Common myeloid progenitor, CD34-positive (primary cell): ENCODE measurements at regions not wholly inside any gene's neighbourhood (a gene's known extent, or its start where the extent isn't known, plus 50 kb on each side); places are given as distances from the start of the nearest gene placed in this dataset.

Experiments
- CTCF ChIA-PET: fragments of 350-600 bp; sonication (Branson Sonifier 250); formaldehyde crosslinking; loops from one replicate; lab custom pipeline; 2021; ENCODE audit warnings: antibody characterized with exemption; lab: Charles Lee
- POLR2A ChIA-PET: fragments of 350-600 bp; sonication (Branson Sonifier 250); formaldehyde crosslinking; loops from one replicate; lab custom pipeline; 2021; ENCODE audit warnings: antibody characterized with exemption; lab: Charles Lee
- DNase-seq, 3 donors: peaks; one replicate each; pipeline versions ENCODE4 v3.0.0 to v3.0.0-alpha.2; 2013
- H3K27ac ChIP-seq, 2 experiments: 1 replicate in 1 of 2; 2 replicates in 1 of 2; pipeline ENCODE4 v1.7.0; 2013; ENCODE audit warnings: inconsistent platforms in 2 of 2, low read length in 2 of 2, mild to moderate bottlenecking in 2 of 2, low read depth in 1 of 2, moderate library complexity in 1 of 2; ENCODE audit not compliant: severe bottlenecking in 2 of 2, insufficient read depth in 1 of 2, poor library complexity in 1 of 2
- H3K27me3 ChIP-seq, 5 experiments: replicated peaks in 2 of 5; 1 replicate in 3 of 5; 2 replicates in 2 of 5; pipeline versions ENCODE4 v1.6.1 to v1.7.0; 2013; ENCODE audit warnings: low read length in 4 of 5, mild to moderate bottlenecking in 2 of 5, moderate library complexity in 2 of 5, inconsistent platforms in 1 of 5; ENCODE audit not compliant: insufficient read depth in 5 of 5, control insufficient read depth in 4 of 5
- H3K36me3 ChIP-seq, 4 experiments: 1 replicate in 2 of 4; 2 replicates in 2 of 4; pipeline versions ENCODE4 v1.6.1 to v1.7.0; 2013; ENCODE audit warnings: low read length in 3 of 4, control low read depth in 1 of 4, mild to moderate bottlenecking in 1 of 4; ENCODE audit not compliant: control insufficient read depth in 4 of 4, insufficient read depth in 4 of 4
- H3K4me1 ChIP-seq, 4 experiments: 1 replicate in 3 of 4; 2 replicates in 1 of 4; pipeline versions ENCODE4 v1.6.1 to v1.7.1; 2013; ENCODE audit warnings: low read length in 3 of 4, mild to moderate bottlenecking in 3 of 4, control low read depth in 1 of 4, inconsistent platforms in 1 of 4, moderate library complexity in 1 of 4; ENCODE audit not compliant: control insufficient read depth in 4 of 4, insufficient read depth in 4 of 4; ENCODE audit errors: control extremely low read depth in 1 of 4
- H3K4me3 ChIP-seq, 7 experiments: 1 replicate in 4 of 7; 2 replicates in 3 of 7; pipeline versions ENCODE4 v1.5.1 to v1.7.0; 2013; ENCODE audit warnings: mild to moderate bottlenecking in 7 of 7, low read length in 6 of 7, moderate library complexity in 6 of 7, inconsistent platforms in 2 of 7, low read depth in 2 of 7, control low read depth in 1 of 7; ENCODE audit not compliant: insufficient read depth in 4 of 7, control insufficient read depth in 1 of 7; ENCODE audit errors: extremely low read depth in 1 of 7
- H3K9me3 ChIP-seq, 5 experiments: 1 replicate in 4 of 5; 2 replicates in 1 of 5; pipeline versions ENCODE4 v1.6.1 to v1.7.1; 2013; ENCODE audit warnings: low read length in 4 of 5, mild to moderate bottlenecking in 2 of 5, inconsistent platforms in 1 of 5, low read depth in 1 of 5, moderate library complexity in 1 of 5; ENCODE audit not compliant: control insufficient read depth in 4 of 5, insufficient read depth in 2 of 5; ENCODE audit errors: control extremely low read depth in 1 of 5
- WGBS: methylation state at CpG from one replicate; pipeline ENCODE4 v1.1.5; 2013; ENCODE audit not compliant: insufficient coverage; 5-methylcytosine and 5-hydroxymethylcytosine counted together

- 83% methylated on average over 2 of the region's 3 CpGs for WGBS
- ChIA-PET CTCF (interaction anchor here (0.7 kb wide), 1 partner anchor 40 kb away, joined by 3 read pairs; no protein-coding TSS in a partner anchor), POLR2A (no interaction called here)
- Histone ChIP-seq H3K4me3 (no peak overlapping the region), H3K9me3 (peaks cover 2 to 10% (median 5%) of the 10 kb centered on the region in 5 experiments), H3K4me1 (no peaks in the 10 kb centered on the region), H3K27me3 (no peaks in the 10 kb centered on the region), H3K27ac (no peak overlapping the region), H3K36me3 (no peaks in the 10 kb centered on the region)
- DNase-seq: no peak
These were observed 162.7 kb downstream of the AKR1D1 start for GRCh38 chr7:138238734-138239659.

GRCh38 chr7:138243430-138243829 lies 167.2 kb downstream of the AKR1D1 start:
- Histone ChIP-seq H3K4me3 (no peak overlapping the region), H3K27me3 (no peaks in the 10 kb centered on the region), H3K9me3 (peaks cover 2 to 20% (median 9%) of the 10 kb centered on the region in 5 experiments), H3K4me1 (no peaks in the 10 kb centered on the region), H3K27ac (no peak overlapping the region), H3K36me3 (no peaks in the 10 kb centered on the region)
- ChIA-PET POLR2A (no interaction called here), CTCF (no interaction called here)
- DNase-seq: no peak
- WGBS: 94% methylated on average over 2 of the region's 5 CpGs

GRCh38 chr7:138243836-138244235 lies 167.6 kb downstream of the AKR1D1 start:
- no peak for DNase-seq
- Histone ChIP-seq H3K36me3 (no peaks in the 10 kb centered on the region), H3K27me3 (no peaks in the 10 kb centered on the region), H3K9me3 (peaks cover 1 to 16% (median 7%) of the 10 kb centered on the region in 5 experiments), H3K27ac (no peak overlapping the region), H3K4me3 (no peak overlapping the region), H3K4me1 (no peaks in the 10 kb centered on the region)
- ChIA-PET POLR2A (no interaction called here), CTCF (no interaction called here)
- no CpG with 5 or more reads among the region's 1 CpG for WGBS

DNA sequence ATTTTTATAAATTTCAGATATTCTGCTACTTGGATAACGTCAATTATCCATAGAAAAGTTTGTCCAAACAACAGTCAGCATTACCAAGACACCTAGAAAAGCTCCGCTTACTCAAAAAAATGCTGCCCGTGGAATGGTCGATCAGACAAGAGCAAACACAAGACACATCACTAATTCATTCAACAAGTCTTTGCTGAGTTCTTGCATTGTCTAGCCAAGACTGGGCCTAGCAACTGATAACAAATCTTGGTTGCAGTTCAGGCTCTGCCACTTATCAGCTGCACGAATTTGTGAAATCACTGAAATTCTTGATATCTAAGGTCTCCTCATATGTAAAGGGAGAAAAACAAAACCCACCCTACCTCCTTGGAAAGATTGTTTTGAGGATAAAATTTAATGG lies 168.3 kb downstream of the AKR1D1 start:
- 94% methylated on average over 5 of the region's 5 CpGs for WGBS
- Histone ChIP-seq H3K27ac (no peak overlapping the region), H3K4me1 (no peaks in the 10 kb centered on the region), H3K9me3 (peaks cover 0 to 10% (median 6%) of the 10 kb centered on the region in 5 experiments), H3K4me3 (no peak overlapping the region), H3K27me3 (no peaks in the 10 kb centered on the region), H3K36me3 (no peaks in the 10 kb centered on the region)
- DNase-seq: no peak
- ChIA-PET CTCF (no interaction called here), POLR2A (no interaction called here)

DNA sequence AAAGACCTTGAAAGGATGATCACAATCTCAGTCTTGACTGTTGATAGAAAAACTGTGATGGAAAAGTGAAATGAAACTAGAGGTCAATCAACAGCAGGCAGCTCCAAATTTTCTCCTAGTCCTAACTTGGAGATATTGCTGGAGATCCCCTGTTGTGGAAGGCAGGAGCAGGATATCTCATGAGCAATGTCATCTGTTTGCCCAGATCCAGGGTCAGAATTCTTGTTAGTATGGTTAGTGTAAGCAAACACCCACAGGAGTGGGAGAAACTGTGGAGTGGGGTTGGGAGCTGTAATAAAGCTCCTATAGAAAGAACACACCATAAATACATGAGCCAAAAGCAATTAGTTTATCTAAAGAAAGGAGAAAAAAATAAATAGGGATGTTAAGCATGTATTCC lies 169.0 kb downstream of the AKR1D1 start:
- Histone ChIP-seq H3K4me3 (no peak overlapping the region), H3K36me3 (no peaks in the 10 kb centered on the region), H3K4me1 (no peaks in the 10 kb centered on the region), H3K27me3 (no peaks in the 10 kb centered on the region), H3K27ac (no peak overlapping the region), H3K9me3 (peaks cover 0 to 10% (median 6%) of the 10 kb centered on the region in 5 experiments)
- ChIA-PET CTCF (no interaction called here), POLR2A (no interaction called here)
- no peak for DNase-seq

DNA sequence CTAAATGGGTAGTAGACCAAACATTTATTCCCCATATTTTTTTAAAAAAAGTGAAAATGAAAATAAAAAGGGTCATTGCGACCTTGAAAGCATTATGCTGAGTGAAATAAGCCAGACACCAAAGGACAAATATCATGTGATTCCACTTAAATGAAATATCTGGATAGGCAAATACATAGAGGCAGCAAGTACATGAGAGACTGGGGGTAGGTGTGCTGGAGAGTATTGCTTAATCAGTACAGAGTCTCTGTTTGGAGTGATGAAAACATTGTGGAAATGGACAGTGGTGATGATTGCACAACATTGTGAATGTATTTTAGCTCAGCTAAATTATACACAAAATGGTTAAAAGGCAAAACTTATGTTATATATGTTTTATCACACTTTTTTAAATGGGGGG lies 169.4 kb downstream of the AKR1D1 start:
- Histone ChIP-seq H3K4me1 (no peaks in the 10 kb centered on the region), H3K27ac (no peak overlapping the region), H3K27me3 (no peaks in the 10 kb centered on the region), H3K9me3 (peaks cover 0 to 10% (median 6%) of the 10 kb centered on the region in 5 experiments), H3K36me3 (no peaks in the 10 kb centered on the region), H3K4me3 (no peak overlapping the region)
- ChIA-PET POLR2A (no interaction called here), CTCF (no interaction called here)
- WGBS: no CpG with 5 or more reads among the region's 1 CpG
- DNase-seq: no peak

- Histone ChIP-seq H3K4me1 (no peaks in the 10 kb centered on the region), H3K9me3 (peaks cover 0 to 10% (median 6%) of the 10 kb centered on the region in 5 experiments), H3K27ac (no peak overlapping the region), H3K36me3 (no peaks in the 10 kb centered on the region), H3K4me3 (no peak overlapping the region), H3K27me3 (no peaks in the 10 kb centered on the region)
- WGBS: 99% methylated on average over 5 of the region's 5 CpGs
- DNase-seq: no peak
- ChIA-PET CTCF (no interaction called here), POLR2A (no interaction called here)
These were observed 170.2 kb downstream of the AKR1D1 start for GRCh38 chr7:138246428-138246827.
